ENCODE measurements at regions not wholly inside any gene's neighbourhood (a gene's known extent, or its start where the extent isn't known, plus 50 kb on each side); places are given as distances from the start of the nearest gene placed in this dataset.

DNA sequence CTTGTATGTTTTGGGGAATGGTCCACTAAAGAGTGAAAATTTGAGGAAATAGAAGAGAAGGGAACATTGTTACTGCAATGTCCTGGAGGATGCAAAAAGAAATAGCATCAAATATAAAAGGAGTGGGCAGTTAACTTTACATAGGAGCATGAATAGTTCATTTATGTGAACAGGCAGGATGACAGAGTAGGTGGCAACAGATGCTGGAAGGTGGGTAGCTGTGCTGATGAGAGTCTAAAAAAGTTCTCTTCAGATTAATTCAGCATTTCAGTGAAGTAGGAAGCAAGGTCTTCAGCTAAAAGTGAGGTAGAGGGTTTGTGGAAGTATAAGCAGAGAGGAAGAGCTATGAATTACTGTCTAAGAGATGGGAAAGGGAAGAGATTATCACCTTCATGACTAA, 276.5 kb downstream of the KIF2B start:
- no peak for DNase-seq (ENCODE audit: low read depth)
- no peak overlapping the region for H3K4me3 ChIP-seq (ENCODE audit: low read length)
- TF ChIP-seq, protein P1, sequence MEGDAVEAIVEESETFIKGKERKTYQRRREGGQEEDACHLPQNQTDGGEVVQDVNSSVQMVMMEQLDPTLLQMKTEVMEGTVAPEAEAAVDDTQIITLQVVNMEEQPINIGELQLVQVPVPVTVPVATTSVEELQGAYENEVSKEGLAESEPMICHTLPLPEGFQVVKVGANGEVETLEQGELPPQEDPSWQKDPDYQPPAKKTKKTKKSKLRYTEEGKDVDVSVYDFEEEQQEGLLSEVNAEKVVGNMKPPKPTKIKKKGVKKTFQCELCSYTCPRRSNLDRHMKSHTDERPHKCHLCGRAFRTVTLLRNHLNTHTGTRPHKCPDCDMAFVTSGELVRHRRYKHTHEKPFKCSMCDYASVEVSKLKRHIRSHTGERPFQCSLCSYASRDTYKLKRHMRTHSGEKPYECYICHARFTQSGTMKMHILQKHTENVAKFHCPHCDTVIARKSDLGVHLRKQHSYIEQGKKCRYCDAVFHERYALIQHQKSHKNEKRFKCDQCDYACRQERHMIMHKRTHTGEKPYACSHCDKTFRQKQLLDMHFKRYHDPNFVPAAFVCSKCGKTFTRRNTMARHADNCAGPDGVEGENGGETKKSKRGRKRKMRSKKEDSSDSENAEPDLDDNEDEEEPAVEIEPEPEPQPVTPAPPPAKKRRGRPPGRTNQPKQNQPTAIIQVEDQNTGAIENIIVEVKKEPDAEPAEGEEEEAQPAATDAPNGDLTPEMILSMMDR (conservative IDR thresholded peaks at IDR 0.05; ENCODE audit: low read length): no peak

DNA sequence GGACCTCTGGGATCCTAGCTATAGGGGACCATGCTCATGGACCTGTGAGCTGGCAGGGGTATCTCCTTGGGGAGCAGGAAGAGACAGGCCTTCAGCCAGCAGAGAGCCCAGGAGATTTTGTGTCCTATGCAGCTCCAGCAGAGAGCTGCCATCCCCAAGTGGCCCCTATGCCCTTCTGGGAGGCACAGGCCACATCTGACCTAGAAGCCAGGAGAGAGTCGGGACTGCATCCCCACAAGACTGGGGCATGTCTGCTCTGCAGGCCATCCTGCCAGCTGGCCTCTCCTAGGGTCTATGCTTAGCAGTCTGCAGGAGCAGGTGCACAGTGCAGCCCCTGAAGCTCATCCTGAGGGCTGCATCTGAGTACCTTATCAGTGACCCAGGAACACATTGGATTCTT, 279.5 kb downstream of the KIF2B start:
- TF ChIP-seq, protein P1 (conservative IDR thresholded peaks at IDR 0.05; ENCODE audit: low read length): no peak
- H3K4me3 ChIP-seq (ENCODE audit: low read length): no peak overlapping the region

DNA sequence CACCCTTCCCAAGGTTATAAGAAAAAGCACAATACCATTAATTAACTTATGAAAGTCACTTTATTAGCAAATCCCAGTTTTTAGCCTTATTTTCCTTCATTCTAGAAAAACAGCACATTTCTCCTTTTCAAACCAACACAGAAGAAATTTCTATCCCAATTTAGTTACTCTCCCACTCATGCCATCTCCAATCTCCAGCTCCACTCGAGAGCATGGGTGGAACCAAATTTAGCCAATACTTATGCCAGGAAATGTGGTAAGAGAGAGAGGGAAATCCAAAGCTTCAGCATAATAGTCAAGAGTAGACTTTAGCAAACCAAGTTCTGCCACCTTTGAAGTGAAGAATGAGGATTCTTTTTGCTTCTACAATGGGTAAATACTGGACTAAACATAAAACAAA, 288.8 kb downstream of the KIF2B start:
- TF ChIP-seq, protein P1 (conservative IDR thresholded peaks at IDR 0.05; ENCODE audit: low read length): no peak
- DNase-seq (ENCODE audit: low read depth): no peak
- H3K4me3 ChIP-seq (ENCODE audit: low read length): no peak overlapping the region

More for the DNA sequence above, 279.5 kb downstream of the KIF2B start:
- no peak for DNase-seq (ENCODE audit: low read depth)

DNA sequence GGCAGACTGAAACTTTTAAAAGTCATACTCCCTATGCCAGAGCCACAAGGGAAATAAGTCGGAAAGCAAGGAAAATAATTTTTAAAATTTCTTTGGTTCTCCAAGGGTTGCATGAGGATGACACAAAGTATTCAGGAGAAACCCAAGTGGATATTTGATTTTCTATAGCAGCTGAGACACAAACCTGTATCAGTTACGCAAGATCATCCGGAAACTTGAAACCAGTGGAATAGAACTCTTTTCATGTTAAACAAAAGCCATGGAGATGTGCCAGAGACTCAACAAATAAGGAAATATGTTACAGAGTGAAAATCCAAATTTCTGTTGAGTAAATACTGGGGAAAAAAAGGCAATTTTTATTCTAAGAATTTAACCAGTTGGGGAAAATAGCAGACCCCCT, 294.7 kb downstream of the KIF2B start:
- no peak overlapping the region for H3K4me3 ChIP-seq (ENCODE audit: low read length)
- DNase-seq (ENCODE audit: low read depth): no peak
- TF ChIP-seq, protein P1 (conservative IDR thresholded peaks at IDR 0.05; ENCODE audit: low read length): no peak

DNA sequence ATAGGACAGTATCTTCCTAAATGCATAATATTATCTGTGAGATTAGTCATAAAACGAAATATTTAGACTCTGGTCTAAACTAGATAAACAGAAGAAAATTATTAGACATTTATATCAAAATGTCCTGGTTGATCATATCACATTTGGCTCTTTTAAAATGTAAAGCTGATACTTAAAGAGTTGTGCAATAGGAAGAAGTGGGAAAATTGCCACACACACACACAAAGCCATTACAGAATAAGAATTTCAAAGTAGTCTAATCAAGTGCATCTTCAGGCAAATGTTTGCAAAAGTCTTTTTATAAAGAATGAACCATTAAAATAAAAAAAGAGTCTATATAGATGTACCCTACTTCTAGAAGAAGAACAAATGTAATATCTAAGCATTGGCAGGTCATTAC, 301.7 kb downstream of the KIF2B start:
- H3K4me3 ChIP-seq (ENCODE audit: low read length): no peak overlapping the region
- DNase-seq (ENCODE audit: low read depth): no peak
- TF ChIP-seq, protein P1 (conservative IDR thresholded peaks at IDR 0.05; ENCODE audit: low read length): no peak

DNA sequence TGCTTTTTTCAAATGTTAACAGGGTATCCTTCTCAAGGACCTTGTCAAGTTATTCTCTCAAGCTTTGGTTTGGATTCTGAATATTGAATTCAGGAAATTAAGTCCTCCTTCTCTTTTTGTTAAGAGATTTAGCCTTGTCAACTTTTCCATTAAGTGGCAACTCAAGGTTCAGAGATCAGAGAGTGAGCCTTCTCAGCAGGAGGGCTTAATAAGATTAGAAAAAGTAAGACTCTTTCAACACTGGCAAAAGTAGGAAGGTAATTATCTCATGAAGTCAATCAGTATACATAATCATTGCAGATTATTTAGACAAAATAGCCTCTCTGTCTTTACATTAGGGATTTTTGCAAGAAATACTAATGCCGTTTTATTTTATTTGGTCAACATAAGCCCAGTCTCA, 330.7 kb downstream of the KIF2B start:
- H3K4me3 ChIP-seq (ENCODE audit: low read length): no peak overlapping the region
- DNase-seq (ENCODE audit: low read depth): no peak
- TF ChIP-seq, protein P1 (conservative IDR thresholded peaks at IDR 0.05; ENCODE audit: low read length): no peak

DNA sequence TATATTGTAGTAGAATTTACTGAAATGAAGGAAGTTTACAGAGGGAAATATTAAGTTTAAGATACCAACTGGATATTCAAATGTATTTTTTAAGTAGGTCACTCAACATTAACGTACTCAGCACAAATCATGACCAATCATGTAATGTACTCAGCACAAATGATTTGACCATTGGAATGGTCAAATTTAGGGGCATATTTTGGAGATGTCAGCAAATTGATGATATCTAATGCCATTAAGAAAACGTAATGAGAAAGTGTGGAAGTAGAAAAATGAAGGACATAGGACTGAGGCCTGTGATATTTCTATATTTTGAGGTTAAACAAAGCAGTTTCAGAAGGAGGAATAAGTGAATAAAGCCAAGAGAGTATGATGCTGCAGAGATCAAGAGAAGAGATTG, 334.8 kb downstream of the KIF2B start:
- TF ChIP-seq, protein P1 (conservative IDR thresholded peaks at IDR 0.05; ENCODE audit: low read length): no peak
- no peak overlapping the region for H3K4me3 ChIP-seq (ENCODE audit: low read length)

More for the DNA sequence above, 334.8 kb downstream of the KIF2B start:
- no peak for DNase-seq (ENCODE audit: low read depth)

All from AG10803 (cell line).